Suprapubic skin (tissue), 4 donors: ENCODE measurements at regions not wholly inside any gene's neighbourhood (a gene's known extent, or its start where the extent isn't known, plus 50 kb on each side); places are given as distances from the start of the nearest gene placed in this dataset.

Experiments
- POLR2A ChIP-seq, 2 donors: fragments of 450-650 bp; IDR thresholded peaks; one replicate each; pipeline ENCODE4 v1.6.1; 2017; ENCODE audit warnings: antibody characterized with exemption in 2 of 2, mild to moderate bottlenecking in 2 of 2, moderate library complexity in 2 of 2
- POLR2AphosphoS5 ChIP-seq, 3 donors: sonication (generic); formaldehyde crosslinking; IDR thresholded peaks; one replicate each; pipeline ENCODE4 v1.6.1; 2017; ENCODE audit warnings: antibody characterized with exemption in 3 of 3
- TF ChIP-seq, protein P1 (sequence below), 2 donors: fragments of 200-600 bp in 1 of 2; fragments of 450-650 bp in 1 of 2; sonication (generic) in 1 of 2; IDR thresholded peaks; one replicate each; pipeline ENCODE4 v1.5.1; 2016 to 2019; ENCODE audit warnings: antibody characterized with exemption in 2 of 2, mild to moderate bottlenecking in 1 of 2, moderate library complexity in 1 of 2

GRCh38 chr21:23281917-23282316 is 2283.7 kb downstream of the NCAM2 start:
- TF ChIP-seq, protein P1, sequence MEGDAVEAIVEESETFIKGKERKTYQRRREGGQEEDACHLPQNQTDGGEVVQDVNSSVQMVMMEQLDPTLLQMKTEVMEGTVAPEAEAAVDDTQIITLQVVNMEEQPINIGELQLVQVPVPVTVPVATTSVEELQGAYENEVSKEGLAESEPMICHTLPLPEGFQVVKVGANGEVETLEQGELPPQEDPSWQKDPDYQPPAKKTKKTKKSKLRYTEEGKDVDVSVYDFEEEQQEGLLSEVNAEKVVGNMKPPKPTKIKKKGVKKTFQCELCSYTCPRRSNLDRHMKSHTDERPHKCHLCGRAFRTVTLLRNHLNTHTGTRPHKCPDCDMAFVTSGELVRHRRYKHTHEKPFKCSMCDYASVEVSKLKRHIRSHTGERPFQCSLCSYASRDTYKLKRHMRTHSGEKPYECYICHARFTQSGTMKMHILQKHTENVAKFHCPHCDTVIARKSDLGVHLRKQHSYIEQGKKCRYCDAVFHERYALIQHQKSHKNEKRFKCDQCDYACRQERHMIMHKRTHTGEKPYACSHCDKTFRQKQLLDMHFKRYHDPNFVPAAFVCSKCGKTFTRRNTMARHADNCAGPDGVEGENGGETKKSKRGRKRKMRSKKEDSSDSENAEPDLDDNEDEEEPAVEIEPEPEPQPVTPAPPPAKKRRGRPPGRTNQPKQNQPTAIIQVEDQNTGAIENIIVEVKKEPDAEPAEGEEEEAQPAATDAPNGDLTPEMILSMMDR (IDR thresholded peaks at IDR 0.05), result no peak
- TF ChIP-seq POLR2AphosphoS5 (IDR thresholded peaks at IDR 0.05) (no peak), POLR2A (IDR thresholded peaks at IDR 0.05) (no peak)
